Esophagus muscularis mucosa (tissue), 4 donors: ENCODE measurements at regions not wholly inside any gene's neighbourhood (a gene's known extent, or its start where the extent isn't known, plus 50 kb on each side); places are given as distances from the start of the nearest gene placed in this dataset.

Experiments used
- DNase-seq: peaks from one replicate; pipeline ENCODE4 v3.0.0-alpha.2; 2017; ENCODE audit errors: extremely low spot score
- H3K27ac ChIP-seq, 4 donors: fragments of 200-600 bp; sonication (generic); replicated peaks in 1 of 4; 1 replicate in 3 of 4; 2 replicates in 1 of 4; pipeline ENCODE4 v1.5.1; 2016 to 2019; ENCODE audit warnings: mild to moderate bottlenecking in 1 of 4
- H3K27me3 ChIP-seq, 4 donors: fragments of 200-600 bp; sonication (generic); one replicate each; pipeline versions ENCODE4 v1.5.1 to v1.6.0; 2016 to 2019
- H3K36me3 ChIP-seq, 4 donors: fragments of 200-600 bp; sonication (generic); one replicate each; pipeline ENCODE4 v1.5.1; 2016 to 2019
- H3K4me1 ChIP-seq, 4 donors: fragments of 200-600 bp; sonication (generic); one replicate each; pipeline ENCODE4 v1.5.1; 2016 to 2019
- H3K4me3 ChIP-seq, 4 donors: fragments of 200-600 bp; sonication (generic); 1 replicate in 2 of 4; 2 replicates in 2 of 4; pipeline ENCODE4 v1.5.1; 2016 to 2019; ENCODE audit warnings: mild to moderate bottlenecking in 4 of 4, moderate library complexity in 1 of 4
- H3K9me3 ChIP-seq, 4 donors: fragments of 200-600 bp; sonication (generic); 1 replicate in 3 of 4; 2 replicates in 1 of 4; pipeline ENCODE4 v1.5.1; 2016 to 2019
- CTCF ChIP-seq, 3 experiments: fragments of 200-600 bp in 2 of 3; fragments of 450-650 bp in 1 of 3; sonication (generic) in 2 of 3; IDR thresholded peaks; one replicate each; pipeline ENCODE4 v1.5.1; 2017 to 2019; ENCODE audit warnings: antibody characterized with exemption in 3 of 3, mild to moderate bottlenecking in 2 of 3, moderate library complexity in 1 of 3
- EP300 ChIP-seq: sonication (generic); formaldehyde crosslinking; IDR thresholded peaks from one replicate; pipeline ENCODE4 v1.6.1; 2017; ENCODE audit warnings: antibody characterized with exemption
- POLR2A ChIP-seq: fragments of 450-650 bp; IDR thresholded peaks from one replicate; pipeline ENCODE4 v1.6.1; 2017; ENCODE audit warnings: antibody characterized with exemption, moderate library complexity, mild to moderate bottlenecking, low read depth
- POLR2AphosphoS5 ChIP-seq, 2 donors: sonication (generic); formaldehyde crosslinking; IDR thresholded peaks; one replicate each; pipeline ENCODE4 v1.6.1; 2017; ENCODE audit warnings: antibody characterized with exemption in 2 of 2
- WGBS: methylation state at CpG from one replicate; pipeline ENCODE4 v1.1.5; 2018; 5-methylcytosine and 5-hydroxymethylcytosine counted together
- intact Hi-C: fragments of 100-400 bp; cut with DNase I; formaldehyde crosslinking; loops from one replicate; pipeline ENCODE4 v1.15.1; 2023

GRCh38 chr2:144967961-144968360, 448.0 kb upstream of the ZEB2 start:
- no peak for DNase-seq
- no peak overlapping the region for H3K27ac ChIP-seq
- 86% methylated on average over 2 of the region's 2 CpGs for WGBS
- TF ChIP-seq POLR2A, result no peak
- no peaks in the 10 kb centered on the region for H3K4me1 ChIP-seq
- H3K9me3 ChIP-seq, result peaks cover 0 to 12% (median 6%) of the 10 kb centered on the region in 4 donors
- no peaks in the 10 kb centered on the region for H3K27me3 ChIP-seq
- no peak overlapping the region for H3K4me3 ChIP-seq
- intact Hi-C loops, result no loop called here
- H3K36me3 ChIP-seq, result no peaks in the 10 kb centered on the region

- TF ChIP-seq POLR2AphosphoS5 (IDR thresholded peaks at IDR 0.05) (no peak), POLR2A (no peak), CTCF (IDR thresholded peaks at IDR 0.05) (no peak), EP300 (no peak)
- H3K27me3 ChIP-seq, result no peaks in the 10 kb centered on the region
These were observed 445.3 kb upstream of the ZEB2 start for GRCh38 chr2:144965172-144965571.

GRCh38 chr2:144963031-144963430, 443.1 kb upstream of the ZEB2 start:
- Histone ChIP-seq H3K4me1 (no peaks in the 10 kb centered on the region), H3K4me3 (no peak overlapping the region), H3K27ac (no peak overlapping the region), H3K36me3 (no peaks in the 10 kb centered on the region), H3K9me3 (peaks cover 0 to 2% (median 0%) of the 10 kb centered on the region in 4 donors), H3K27me3 (no peaks in the 10 kb centered on the region)
- WGBS, result 76% methylated on average over 2 of the region's 2 CpGs
- no peak for TF ChIP-seq EP300
- TF ChIP-seq POLR2AphosphoS5 (IDR thresholded peaks at IDR 0.05), result no peak
- no peak for TF ChIP-seq POLR2A
- TF ChIP-seq CTCF (IDR thresholded peaks at IDR 0.05), result no peak
- no peak for DNase-seq
- intact Hi-C loops, result no loop called here

More at GRCh38 chr2:144965172-144965571, 445.3 kb upstream of the ZEB2 start:
- intact Hi-C loops, result no loop called here
- H3K4me3 ChIP-seq, result no peak overlapping the region
- H3K9me3 ChIP-seq, result peaks cover 0 to 12% (median 5%) of the 10 kb centered on the region in 4 donors
- no peak for DNase-seq
- WGBS, result 85% methylated on average over 4 of the region's 4 CpGs
- H3K4me1 ChIP-seq, result no peaks in the 10 kb centered on the region
- H3K27ac ChIP-seq, result no peak overlapping the region
- H3K36me3 ChIP-seq, result no peaks in the 10 kb centered on the region

- TF ChIP-seq EP300 (no peak), POLR2A (no peak), CTCF (IDR thresholded peaks at IDR 0.05) (no peak), POLR2AphosphoS5 (IDR thresholded peaks at IDR 0.05) (no peak)
- intact Hi-C loops, result no loop called here
- WGBS, result 97% methylated on average over 2 of the region's 2 CpGs
These were observed 439.5 kb upstream of the ZEB2 start for GRCh38 chr2:144959416-144959815.

GRCh38 chr2:144950899-144951560, 431.1 kb upstream of the ZEB2 start:
- 98% methylated on average over 3 of the region's 3 CpGs for WGBS
- Histone ChIP-seq H3K36me3 (no peaks in the 10 kb centered on the region), H3K9me3 (no peaks in the 10 kb centered on the region), H3K27me3 (no peaks in the 10 kb centered on the region), H3K4me1 (no peaks in the 10 kb centered on the region), H3K4me3 (no peak overlapping the region), H3K27ac (no peak overlapping the region)
- intact Hi-C loops, result no loop called here
- no peak for DNase-seq
- no peak for TF ChIP-seq CTCF (IDR thresholded peaks at IDR 0.05)
- TF ChIP-seq POLR2AphosphoS5 (IDR thresholded peaks at IDR 0.05), result no peak
- no peak for TF ChIP-seq EP300
- no peak for TF ChIP-seq POLR2A

More at GRCh38 chr2:144959416-144959815, 439.5 kb upstream of the ZEB2 start:
- no peaks in the 10 kb centered on the region for H3K27me3 ChIP-seq
- no peak overlapping the region for H3K4me3 ChIP-seq
- H3K9me3 ChIP-seq, result no peaks in the 10 kb centered on the region
- no peaks in the 10 kb centered on the region for H3K36me3 ChIP-seq
- H3K27ac ChIP-seq, result no peak overlapping the region
- DNase-seq, result no peak
- H3K4me1 ChIP-seq, result no peaks in the 10 kb centered on the region
